ENCODE measurements at regions not wholly inside any gene's neighbourhood (a gene's known extent, or its start where the extent isn't known, plus 50 kb on each side); places are given as distances from the start of the nearest gene placed in this dataset.

DNA sequence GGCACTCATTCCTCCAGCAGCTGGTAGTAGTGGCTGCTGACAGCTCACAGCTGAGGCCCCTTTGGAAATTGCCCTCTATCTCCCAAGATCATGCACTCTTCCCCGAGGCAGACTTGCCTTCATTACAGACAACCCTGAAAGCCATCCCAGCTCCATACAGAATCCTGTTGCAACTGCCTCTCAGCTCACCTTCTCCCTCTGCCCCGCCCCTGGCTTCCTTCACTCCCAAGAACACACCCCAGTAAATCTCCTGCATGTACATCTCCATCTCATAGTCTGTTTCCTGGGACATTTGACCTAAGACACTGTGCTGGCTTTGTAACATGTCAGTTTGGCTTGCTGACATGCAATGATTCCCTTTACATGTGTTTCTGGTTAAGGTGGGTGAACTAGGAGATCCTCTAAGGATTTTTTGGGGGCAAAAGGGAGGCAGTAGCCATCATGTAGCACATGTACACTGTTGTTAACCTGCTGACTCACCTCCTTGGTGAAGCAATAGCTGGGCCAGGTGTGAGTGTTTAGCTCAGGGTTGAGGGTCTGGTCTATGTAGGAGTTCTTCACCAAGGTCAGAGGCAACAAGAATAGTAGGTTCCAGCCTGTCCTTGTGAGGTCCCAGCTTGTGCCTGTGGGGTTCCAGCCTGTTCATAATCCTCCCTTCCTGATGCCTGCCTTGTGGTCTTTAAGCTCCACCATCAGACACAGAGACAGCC lies 179.6 kb downstream of the CSNK2A3 start:
- DNase-seq = no peak

GRCh38 chr11:11171854-11172253 lies 181.2 kb downstream of the CSNK2A3 start:
- DNase-seq = peak; percentile 45

DNA sequence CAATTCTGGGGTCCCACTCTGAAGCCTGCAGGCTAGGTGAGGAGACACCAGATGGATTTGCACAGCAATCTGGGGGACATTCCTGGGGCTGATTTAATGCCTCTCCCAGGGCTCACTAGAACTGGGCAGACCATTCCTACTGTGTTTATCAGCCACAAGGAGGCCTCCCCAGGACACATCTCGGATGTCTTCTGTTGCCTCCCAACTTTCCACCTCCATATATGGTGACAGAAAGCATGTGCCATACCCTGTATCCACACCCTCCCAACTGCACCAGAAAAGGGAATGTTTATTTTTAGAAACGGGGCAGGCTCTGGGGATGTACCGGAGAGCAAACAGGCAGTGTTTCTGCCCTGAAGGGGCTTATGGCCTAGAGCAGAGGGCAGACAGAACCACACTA lies 181.8 kb downstream of the CSNK2A3 start:
- DNase-seq = no peak

GRCh38 chr11:11170352-11171084 lies 182.5 kb downstream of the CSNK2A3 start:
- DNase-seq = no peak

- no peak for DNase-seq
These were observed 183.2 kb downstream of the CSNK2A3 start for GRCh38 chr11:11169715-11170351.

DNA sequence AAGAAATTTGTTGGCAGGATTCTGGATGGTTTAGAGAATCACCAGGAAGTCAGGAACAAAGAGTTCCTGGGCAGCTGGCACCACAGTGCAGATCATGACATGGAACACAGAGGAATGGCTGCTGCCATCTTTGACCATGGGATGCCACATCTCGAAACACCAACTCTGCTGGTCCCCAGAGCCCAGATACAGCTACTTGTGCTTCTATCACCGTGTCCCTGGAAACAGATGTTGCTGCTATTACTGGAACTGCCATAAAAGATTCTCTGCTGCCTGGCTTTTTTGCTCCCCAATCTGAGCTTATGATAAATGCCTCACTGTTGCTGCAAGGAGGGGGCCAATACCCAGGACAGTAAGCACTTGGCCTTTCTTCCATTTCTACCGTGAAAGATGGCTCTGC lies 185.2 kb downstream of the CSNK2A3 start:
- DNase-seq = no peak

- DNase-seq = no peak
These were observed 188.7 kb downstream of the CSNK2A3 start for GRCh38 chr11:11164334-11164690.

DNA sequence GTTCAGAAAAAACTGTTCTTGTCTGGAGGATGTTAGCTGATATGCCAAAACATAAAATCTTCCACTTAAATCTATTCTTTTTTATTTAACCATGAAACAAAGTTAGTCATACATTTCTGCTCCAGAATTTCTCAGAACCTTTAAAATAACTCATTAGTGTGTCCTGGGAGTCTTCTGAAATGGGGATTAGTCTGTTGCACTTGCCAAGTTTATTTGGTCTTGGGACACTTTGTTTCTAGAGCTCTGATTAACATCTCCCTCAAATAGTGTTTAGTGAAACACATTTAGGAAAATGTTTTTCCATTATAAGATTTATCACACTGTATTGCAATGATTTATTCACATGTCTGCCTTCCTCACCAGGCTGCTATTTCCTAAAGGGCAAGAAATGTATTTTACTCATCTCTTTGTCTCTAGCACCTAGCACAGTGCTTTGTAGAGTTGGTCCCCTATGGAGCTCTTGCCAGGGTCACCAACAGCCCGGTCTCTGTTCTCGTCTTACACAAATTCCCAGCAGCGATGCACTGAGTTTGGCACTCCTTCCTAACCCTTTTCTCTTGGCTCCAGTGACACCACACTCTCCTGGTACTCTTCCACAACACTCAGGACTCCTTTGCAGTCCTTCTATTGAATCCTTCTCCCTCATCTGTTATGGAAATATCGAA lies 189.2 kb downstream of the CSNK2A3 start:
- DNase-seq = no peak

DNA sequence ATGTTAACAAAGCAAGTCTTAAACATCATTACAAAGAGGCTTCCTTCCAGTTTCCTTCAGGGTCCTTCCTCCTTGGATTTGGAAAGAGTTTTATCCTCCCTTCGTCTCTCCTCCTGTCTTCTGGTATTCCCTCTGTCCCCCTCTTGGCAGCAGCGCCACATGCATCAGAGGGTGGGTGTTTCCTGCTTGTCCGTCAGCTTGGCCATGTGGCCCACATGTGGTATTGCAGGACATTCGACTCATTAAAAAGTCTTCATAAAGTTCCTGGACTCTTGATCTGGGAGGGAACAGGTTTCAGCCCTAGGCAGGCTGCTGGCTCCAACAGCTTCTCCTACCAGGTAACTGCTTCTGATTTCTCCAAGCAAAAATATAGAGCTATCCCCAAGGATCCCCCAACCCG lies 189.8 kb downstream of the CSNK2A3 start:
- no peak for DNase-seq

- peak; percentile 85 for DNase-seq
These were observed 195.9 kb downstream of the CSNK2A3 start for GRCh38 chr11:11157185-11157584.

DNA sequence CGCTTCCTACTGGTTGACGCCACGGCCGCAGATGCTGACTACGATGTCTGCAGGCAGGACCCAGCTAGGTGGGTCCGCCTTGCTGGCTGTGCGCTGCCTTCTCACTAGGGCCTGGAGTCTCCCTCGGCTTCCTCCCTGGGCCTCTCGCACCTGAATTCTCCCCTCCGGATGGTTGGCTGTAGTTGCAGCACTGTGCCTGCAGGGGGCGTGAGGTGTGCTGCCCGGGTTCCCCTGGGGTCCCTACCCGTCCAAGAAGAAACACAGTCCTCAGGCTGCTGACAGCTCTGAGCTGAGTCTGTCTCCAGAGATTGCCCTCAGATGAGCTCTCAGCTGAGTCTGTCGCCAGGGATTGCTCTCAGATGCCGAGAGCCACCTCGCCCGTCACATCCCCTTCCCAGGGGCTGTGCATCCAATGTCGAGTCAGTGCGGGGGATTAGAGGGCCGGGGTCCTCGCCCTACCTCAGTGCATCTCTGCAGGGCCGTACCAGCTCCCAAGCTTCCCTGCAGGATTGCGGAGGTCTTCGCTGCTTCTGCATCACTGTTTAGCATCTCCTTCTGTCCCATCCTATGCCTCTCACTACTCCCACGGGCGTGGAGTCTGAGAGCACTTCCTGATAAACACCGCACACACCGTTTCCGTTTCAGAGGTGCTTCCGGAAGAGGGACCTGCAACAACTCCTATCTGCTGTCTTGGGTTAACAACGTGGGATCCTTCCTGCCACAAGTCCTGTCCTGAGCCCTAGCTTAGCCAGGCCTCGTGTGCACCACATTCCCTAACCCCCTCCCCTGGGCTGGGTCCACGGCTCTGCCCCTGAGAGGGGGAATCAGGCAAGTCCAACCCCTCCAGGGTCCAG lies 196.9 kb downstream of the CSNK2A3 start:
- peak; percentile 68 for DNase-seq

GRCh38 chr11:11152877-11153276 lies 200.2 kb downstream of the CSNK2A3 start:
- no peak for DNase-seq

DNA sequence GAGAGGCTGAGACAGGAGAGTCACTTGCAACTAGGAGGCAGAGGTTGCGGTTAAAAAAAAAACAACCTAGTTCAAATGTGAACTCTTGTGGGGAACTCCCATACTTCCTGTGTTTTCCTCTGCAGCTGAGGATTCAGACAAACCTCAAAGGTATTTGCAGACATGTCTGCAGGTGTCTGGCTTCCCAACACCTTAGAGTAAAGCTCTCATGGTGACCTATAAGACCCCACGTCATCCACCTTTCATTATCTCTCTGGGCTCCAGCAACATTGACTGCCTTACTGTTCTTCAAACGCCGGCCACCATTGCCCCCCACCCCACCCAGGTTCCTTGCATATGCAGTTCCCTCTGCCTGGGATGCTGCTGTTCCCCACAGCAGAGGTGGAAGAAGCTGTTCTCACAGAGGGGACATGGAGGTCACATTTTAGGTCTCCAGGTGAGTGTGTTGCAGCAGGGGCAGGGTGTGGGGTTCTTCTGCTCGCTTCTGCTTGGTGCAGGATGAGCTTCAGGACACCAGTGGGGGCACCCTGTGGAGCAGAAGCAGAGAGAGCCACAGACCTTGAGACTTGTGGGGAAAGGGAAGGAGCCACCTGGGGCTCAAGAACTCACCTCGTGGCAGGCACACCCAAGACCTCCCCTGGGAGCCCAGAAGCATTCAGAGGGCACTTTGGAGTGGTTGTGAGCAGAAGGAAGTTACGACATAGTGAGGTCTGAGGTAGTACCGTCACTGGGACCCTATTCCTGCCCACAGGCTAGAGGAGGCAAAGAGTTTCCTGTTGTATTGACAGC lies 203.2 kb downstream of the CSNK2A3 start:
- DNase-seq = peak; percentile 69

DNA sequence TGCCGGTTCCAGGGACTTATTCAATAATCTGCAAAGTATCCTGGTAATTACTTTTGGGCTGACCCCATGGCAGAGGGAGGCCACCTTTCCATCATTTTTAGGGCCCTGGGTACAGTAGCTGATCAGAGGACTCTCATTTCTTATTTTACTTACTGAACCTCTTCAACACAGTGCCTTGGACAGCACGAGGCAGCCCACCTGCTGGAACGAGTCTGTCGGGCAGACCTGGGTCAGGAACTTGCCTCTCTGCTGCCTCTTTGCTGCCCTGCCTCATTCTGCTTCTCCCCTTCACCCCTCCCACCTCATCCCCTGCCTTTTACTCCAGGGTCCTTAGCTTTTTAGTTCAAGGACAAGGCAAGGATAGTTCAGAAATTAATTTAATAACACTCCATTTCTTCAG lies 204.5 kb downstream of the CSNK2A3 start:
- no peak for DNase-seq

DNA sequence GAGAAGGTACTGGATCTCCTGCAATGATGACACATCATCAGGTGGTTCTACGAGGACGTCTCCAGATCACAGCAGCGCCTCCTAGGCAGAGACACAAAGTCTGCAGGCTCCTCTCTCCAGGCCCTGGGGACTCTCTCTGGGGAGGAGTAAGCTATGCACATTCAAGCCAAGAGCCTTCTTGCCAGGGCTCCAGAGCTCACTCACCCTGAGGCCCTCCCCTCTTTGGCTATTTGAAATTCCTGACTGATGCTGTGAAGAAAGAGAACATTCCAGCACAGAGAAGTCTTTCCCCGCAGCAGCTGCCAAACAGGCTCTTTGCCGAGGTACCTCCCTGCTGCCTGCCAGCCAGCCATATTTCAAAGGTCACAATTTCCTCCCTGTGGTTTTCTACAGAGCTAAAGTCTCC lies 204.9 kb downstream of the CSNK2A3 start:
- DNase-seq = peak; percentile 72

GRCh38 chr11:11146830-11147229 lies 206.2 kb downstream of the CSNK2A3 start:
- no peak for DNase-seq

DNA sequence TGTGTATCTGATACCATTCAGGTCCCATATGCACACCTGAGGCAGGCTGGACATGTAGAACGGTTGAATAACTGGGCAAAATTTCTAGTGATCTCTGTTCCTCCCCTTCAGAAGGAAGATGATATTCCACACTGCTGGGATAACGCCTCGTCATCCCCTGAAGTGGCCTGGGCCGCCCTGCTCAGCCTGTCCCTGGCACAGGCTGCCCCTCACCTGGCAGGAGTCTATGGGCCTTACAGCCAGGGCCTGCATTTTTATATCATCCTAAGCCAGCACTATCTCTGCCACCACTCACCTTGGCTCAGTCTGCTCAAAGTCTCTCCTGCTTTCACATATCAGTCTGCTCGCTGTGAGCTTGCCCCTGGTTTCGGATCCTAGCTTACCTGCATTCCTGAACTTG lies 209.2 kb downstream of the CSNK2A3 start:
- DNase-seq = no peak

DNA sequence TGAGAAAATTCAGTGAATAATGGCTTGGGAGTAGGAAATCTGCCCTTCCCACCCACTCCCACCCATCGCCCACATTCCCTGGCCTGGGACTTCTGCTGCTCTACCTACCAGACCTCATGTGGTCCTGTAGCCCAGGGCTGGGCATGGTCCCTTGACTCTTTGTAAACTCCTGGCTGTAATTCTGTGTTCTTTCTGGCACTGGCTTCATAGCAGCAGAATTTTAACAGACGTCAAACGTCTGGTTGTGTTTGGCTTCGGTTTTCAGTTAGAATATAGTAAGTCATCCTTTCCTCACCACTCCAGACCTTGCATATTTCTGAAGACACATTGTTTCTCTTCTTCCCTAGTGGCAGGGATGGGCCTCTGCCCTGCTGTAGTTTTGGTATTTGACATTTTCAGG lies 210.6 kb downstream of the CSNK2A3 start:
- no peak for DNase-seq

GRCh38 chr11:11141065-11141464 lies 212.0 kb downstream of the CSNK2A3 start:
- DNase-seq = no peak

DNA sequence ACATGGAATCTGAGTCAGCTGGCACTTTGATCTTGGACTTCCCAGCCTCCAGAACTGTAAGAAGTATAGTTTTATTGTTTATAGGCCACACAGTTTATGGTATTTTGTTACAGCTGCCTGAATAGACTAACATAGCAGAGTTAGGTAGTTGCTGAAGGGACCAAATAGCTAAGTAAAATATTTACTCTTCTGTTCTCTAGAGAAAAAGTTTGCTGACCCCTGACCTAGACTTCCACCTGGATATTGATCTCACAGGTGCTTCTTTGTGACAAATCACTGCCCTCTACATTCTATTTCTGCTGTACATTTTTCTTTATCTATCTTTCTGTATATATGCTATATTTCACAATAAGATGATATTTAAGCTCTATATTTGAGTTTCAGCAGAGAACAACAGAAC lies 212.5 kb downstream of the CSNK2A3 start:
- DNase-seq = no peak

- peak; percentile 35 for DNase-seq
These were observed 215.7 kb downstream of the CSNK2A3 start for GRCh38 chr11:11137339-11137738.
